ACC112 (cell line): ENCODE measurements at regions not wholly inside any gene's neighbourhood (a gene's known extent, or its start where the extent isn't known, plus 50 kb on each side); places are given as distances from the start of the nearest gene placed in this dataset.
A peak's percentile ranks its signal among the peaks of the same experiment; 100 is the strongest.

Source experiments
- H2AFZ ChIP-seq: fragments of 200-600 bp; sonication (generic); one replicate; pipeline ENCODE4 v1.6.0; 2017; ENCODE audit warnings: antibody characterized with exemption, low read length; ENCODE audit not compliant: unreplicated experiment
- H3K27ac ChIP-seq: fragments of 200-600 bp; sonication (generic); 2 replicates; pipeline ENCODE4 v1.5.1; 2014; ENCODE audit warnings: low read depth, mild to moderate bottlenecking, antibody characterized with exemption, low read length, moderate library complexity
- H3K27me3 ChIP-seq: fragments of 200-600 bp; sonication (generic); 2 replicates; pipeline ENCODE4 v1.6.1; 2014; ENCODE audit warnings: mild to moderate bottlenecking, antibody characterized with exemption, low read length, moderate library complexity, mixed read lengths; ENCODE audit not compliant: insufficient read depth
- H3K36me3 ChIP-seq: fragments of 200-600 bp; sonication (generic); 2 replicates; pipeline ENCODE4 v1.6.1; 2016; ENCODE audit warnings: mild to moderate bottlenecking, antibody characterized with exemption, low read length, moderate library complexity, mixed read lengths; ENCODE audit not compliant: insufficient read depth
- H3K4me1 ChIP-seq: fragments of 200-600 bp; sonication (generic); one replicate; pipeline ENCODE4 v1.6.1; 2016; ENCODE audit warnings: low read length, mixed read lengths; ENCODE audit not compliant: insufficient read depth, unreplicated experiment, control insufficient read depth
- H3K4me3 ChIP-seq: fragments of 200-600 bp; sonication (generic); 2 replicates; pipeline ENCODE4 v1.5.1; 2014; ENCODE audit warnings: mild to moderate bottlenecking, low read depth, low read length
- H3K79me2 ChIP-seq: fragments of 200-600 bp; sonication (generic); one replicate; pipeline ENCODE4 v1.6.0; 2016; ENCODE audit warnings: low read length; ENCODE audit not compliant: control insufficient read depth, unreplicated experiment, insufficient read depth

DNA sequence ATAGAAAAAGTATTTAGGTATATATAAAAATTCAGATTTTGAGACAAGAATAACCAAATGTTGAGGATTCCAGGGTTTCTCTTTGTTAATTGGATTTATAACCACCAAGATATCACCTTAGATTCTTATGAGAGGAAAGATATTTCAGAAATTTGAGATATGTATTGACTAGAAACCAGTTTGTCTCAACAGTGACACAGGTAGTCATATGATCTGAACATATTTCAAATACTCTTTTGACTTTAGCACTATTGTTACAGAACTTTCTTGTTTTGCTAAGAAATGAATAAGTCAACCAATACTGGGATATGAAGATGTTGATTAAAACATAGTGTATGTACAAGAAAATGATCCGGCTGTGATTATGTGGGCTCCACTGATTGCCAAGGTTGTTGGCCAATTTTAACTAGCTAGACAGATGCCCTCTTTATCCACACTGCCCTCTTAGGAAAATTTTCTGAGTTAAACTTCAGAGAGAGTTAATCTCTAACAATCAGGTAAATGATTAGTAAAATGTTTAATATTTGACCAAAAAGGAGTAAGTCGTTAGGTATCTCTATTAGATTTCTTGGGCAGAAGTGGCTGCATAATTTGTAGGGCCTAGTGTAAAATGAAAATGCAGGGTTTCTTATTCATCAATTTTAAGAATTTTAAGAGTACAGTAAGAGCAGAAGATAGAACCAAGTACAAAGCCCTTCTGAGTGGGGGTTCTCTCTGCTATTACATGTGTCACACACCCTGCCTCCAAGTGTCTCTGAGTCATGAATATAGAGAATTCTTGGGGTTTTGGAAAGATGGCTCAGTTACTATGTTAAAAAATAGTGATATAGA, 376.0 kb downstream of the TFEC start:
- Histone ChIP-seq H3K4me3 (no peak overlapping the region), H3K36me3 (no peaks in the 10 kb centered on the region), H3K27me3 (no peaks in the 10 kb centered on the region), H3K27ac (no peak overlapping the region), H3K79me2 (no peaks in the 10 kb centered on the region), H3K4me1 (no peaks in the 10 kb centered on the region), H2AFZ (no peak overlapping the region)

DNA sequence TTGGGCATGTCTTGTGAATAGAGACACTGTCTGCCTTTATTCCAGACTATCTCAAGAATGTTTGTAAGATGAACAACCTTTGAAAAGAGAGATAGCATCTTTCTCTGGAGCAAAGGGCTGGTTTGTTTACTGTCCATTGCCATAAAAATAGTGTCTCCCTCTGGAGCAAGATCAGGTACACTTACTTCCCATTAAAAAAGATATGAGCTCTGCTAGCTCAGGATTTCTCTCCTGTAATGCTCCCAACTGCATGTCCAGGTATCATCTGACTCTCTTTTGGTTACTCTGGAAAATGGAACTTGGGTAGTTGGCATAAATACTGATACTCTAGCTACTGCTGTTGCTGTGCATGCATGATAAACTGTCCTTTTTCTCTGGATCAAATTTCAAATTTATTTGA, 381.1 kb downstream of the TFEC start:
- Histone ChIP-seq H3K79me2 (no peaks in the 10 kb centered on the region), H3K27me3 (no peaks in the 10 kb centered on the region), H3K4me3 (no peak overlapping the region), H3K36me3 (no peaks in the 10 kb centered on the region), H2AFZ (no peak overlapping the region), H3K27ac (no peak overlapping the region), H3K4me1 (no peaks in the 10 kb centered on the region)

DNA sequence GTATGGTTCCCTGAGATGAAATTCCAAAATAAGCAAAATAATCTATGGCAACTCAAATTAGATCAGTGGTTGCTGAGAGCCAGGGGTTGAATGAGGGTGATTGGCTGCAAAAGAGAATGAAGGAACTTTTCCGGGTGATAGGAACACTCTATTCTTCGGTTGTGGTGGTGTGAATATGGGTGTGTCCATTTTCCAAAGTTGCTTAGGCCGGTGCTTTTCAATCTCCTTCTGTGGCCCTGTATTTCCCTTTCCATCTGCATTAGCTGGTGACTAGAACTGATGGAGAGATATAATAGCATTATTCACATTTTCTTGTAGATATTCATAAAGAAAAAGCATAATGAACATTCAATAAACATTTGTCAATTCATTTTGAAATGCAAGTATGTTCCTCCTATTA, 382.9 kb downstream of the TFEC start:
- H3K36me3 ChIP-seq: no peaks in the 10 kb centered on the region
- no peak overlapping the region for H3K27ac ChIP-seq
- no peaks in the 10 kb centered on the region for H3K27me3 ChIP-seq
- no peaks in the 10 kb centered on the region for H3K79me2 ChIP-seq
- H2AFZ ChIP-seq: no peak overlapping the region
- no peaks in the 10 kb centered on the region for H3K4me1 ChIP-seq
- no peak overlapping the region for H3K4me3 ChIP-seq

DNA sequence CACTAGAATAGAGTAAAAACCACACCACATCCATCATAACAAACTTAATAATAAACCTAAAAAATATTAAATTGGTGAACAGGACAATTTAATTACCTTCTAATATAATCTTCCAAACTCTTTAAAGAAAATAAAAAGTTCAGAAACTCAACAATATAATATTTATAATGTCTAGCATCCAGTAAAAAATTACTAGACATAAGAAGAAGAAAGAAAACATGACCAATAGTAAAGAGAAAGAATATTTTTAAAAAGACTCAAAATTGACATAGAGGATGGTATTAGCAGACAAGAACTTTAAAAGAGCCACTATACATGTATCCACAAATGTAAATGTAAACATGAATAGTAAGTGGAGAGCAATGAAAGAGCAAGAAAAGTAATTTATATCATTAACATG, 388.4 kb downstream of the TFEC start:
- Histone ChIP-seq H3K27me3 (no peaks in the 10 kb centered on the region), H3K79me2 (no peaks in the 10 kb centered on the region), H3K27ac (no peak overlapping the region), H2AFZ (no peak overlapping the region), H3K4me3 (no peak overlapping the region), H3K36me3 (no peaks in the 10 kb centered on the region), H3K4me1 (no peaks in the 10 kb centered on the region)

DNA sequence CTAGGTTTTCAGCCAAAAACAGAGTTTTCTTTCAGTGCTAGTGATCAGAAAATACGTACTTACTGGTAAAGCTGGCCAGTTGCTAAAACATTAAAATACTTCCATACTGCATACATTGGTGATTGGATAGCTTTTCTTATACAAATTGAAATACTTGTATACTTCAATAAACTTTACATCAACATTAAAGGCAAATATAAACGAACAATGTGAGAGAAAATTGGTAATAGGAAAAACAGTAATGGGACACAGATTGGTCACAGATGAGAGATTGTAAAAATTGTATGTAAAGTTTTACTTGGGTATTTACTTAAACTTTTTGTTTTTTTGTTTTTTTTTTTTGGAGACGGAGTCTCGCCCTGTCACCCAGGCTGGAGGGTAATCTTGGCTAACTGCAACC, 391.7 kb downstream of the TFEC start:
- Histone ChIP-seq H3K4me3 (no peak overlapping the region), H2AFZ (no peak overlapping the region), H3K27ac (no peak overlapping the region), H3K27me3 (no peaks in the 10 kb centered on the region), H3K36me3 (no peaks in the 10 kb centered on the region), H3K79me2 (no peaks in the 10 kb centered on the region), H3K4me1 (peaks cover 12% of the 10 kb centered on the region)

DNA sequence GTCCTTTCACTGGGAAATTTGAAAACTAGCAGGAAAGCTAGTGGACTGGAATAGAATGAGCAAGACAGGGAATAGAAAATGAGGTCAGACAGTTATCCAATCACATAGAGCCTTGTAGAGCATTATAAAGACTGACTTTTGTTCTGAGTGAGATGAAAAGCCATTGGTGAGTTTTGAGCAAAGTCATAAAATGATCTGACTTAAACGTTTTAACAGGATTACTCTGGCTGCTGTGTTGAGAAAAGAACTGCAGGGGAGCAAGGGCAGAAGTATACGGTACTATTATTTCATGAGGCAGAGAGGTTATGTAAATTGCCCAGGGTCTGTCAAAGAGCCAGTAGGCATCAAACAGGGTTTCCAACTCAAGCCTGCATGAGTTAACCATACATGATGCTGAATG, 393.4 kb downstream of the TFEC start:
- no peaks in the 10 kb centered on the region for H3K27me3 ChIP-seq
- H3K36me3 ChIP-seq: no peaks in the 10 kb centered on the region
- H3K27ac ChIP-seq: no peak overlapping the region
- no peaks in the 10 kb centered on the region for H3K79me2 ChIP-seq
- H2AFZ ChIP-seq: no peak overlapping the region
- H3K4me1 ChIP-seq: peaks cover 12% of the 10 kb centered on the region
- no peak overlapping the region for H3K4me3 ChIP-seq

DNA sequence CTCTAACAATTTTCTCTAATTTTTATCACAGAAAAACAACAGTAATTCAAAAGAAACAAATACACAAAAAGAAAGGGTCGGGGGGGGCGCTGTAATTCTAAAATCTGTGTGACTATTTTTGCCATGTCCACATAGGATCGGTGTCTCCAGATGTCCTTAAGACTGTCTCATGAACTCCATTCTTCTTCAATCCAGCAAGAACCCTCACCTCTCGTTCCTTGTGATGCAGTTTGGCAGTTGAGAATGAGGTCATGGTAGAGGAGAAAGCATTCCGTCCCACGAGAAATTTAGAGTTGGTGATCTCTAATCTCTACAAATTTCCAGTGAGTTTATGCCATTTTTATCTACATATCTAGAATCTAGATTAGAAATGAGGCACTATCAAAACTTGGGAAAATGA, 394.7 kb downstream of the TFEC start:
- H3K36me3 ChIP-seq: no peaks in the 10 kb centered on the region
- peak overlapping the region; percentile 45 for H2AFZ ChIP-seq
- H3K79me2 ChIP-seq: no peaks in the 10 kb centered on the region
- H3K4me3 ChIP-seq: no peak overlapping the region
- no peak overlapping the region for H3K27ac ChIP-seq
- peaks cover 12% of the 10 kb centered on the region for H3K4me1 ChIP-seq
- H3K27me3 ChIP-seq: no peaks in the 10 kb centered on the region

DNA sequence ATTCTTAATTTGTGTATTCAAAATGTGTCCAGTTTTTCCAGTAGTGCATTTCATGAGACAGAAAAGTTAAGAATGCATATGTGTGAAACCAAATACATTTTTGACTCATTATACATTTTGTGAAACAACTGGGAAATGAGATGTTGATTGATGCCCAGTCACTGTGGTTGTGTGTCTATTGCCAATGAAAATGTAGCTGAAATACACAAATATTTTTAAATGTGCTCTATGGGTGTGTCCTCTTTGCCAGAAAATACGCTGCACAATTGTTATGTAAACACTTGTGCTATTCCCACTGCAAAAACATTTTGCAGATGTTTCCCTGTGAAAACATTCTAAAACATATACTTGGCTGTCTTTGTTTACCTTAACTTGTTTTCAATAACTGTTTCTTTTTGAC, 395.2 kb downstream of the TFEC start:
- Histone ChIP-seq H3K4me1 (peaks cover 12% of the 10 kb centered on the region), H3K79me2 (no peaks in the 10 kb centered on the region), H3K36me3 (no peaks in the 10 kb centered on the region), H2AFZ (peak overlapping the region; percentile 45), H3K4me3 (no peak overlapping the region), H3K27me3 (no peaks in the 10 kb centered on the region), H3K27ac (no peak overlapping the region)

DNA sequence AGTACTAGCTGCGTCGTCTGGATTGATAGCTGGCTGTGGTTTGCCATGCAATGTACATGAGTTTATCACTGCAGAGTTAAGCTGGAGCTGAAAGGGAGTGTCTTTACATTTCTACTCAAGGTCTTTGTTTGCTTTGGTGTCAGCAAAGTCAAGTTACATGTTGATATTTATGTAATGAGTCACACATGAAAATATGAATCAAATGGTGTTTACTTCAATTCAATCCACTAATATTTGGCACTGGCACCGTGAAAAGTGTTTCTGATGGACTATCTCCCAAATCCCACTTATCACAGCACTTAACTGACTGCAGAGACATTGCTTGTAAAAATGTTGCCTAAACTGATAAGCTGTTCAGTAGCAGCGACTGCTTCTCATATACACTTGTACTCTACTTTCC, 395.9 kb downstream of the TFEC start:
- Histone ChIP-seq H3K79me2 (no peaks in the 10 kb centered on the region), H3K36me3 (no peaks in the 10 kb centered on the region), H2AFZ (no peak overlapping the region), H3K4me3 (no peak overlapping the region), H3K27me3 (no peaks in the 10 kb centered on the region), H3K27ac (0 out of 2 replicates have a peak overlapping the region, but pooled peaks have one; percentile 27), H3K4me1 (peaks cover 12% of the 10 kb centered on the region)

DNA sequence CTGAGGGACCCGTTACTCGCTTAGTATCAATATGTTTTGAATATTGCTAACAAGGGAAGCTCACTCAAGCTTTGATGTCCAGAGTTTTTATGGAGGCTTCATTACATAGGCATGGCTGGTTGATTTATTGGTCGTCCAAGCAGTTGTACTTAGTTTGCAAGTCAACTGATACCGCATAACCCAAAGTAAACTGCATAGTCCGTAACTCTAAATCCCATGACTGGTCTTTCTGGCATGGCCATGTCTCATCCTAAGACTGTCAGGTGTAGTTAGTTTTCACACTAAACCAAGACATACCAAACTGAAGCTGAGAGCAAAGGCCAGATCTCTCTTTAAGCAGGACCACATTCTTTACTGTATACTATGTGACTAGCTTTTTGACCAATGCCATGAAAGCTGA, 397.9 kb downstream of the TFEC start:
- no peak overlapping the region for H3K27ac ChIP-seq
- H2AFZ ChIP-seq: no peak overlapping the region

DNA sequence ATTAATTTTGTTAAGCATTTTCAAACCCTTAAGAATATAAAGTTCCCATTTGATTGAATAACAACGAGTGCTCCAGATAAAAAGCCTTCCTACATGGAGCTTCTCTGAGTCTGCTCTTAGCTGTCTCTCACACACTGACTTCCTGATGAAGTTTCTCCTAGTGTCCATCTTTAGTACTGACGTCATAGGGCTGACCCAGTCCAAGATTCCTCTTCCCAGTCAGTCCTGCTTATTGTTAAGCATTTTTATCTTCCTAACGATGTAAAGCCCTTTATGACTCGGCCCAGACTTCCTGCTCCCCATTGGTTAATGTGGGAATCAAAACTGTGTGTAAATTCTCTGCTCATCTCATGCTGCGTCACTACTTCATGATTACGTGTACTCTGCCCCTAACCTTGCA, 398.8 kb downstream of the TFEC start:
- Histone ChIP-seq H3K4me1 (peaks cover 12% of the 10 kb centered on the region), H3K27me3 (no peaks in the 10 kb centered on the region), H3K27ac (no peak overlapping the region), H3K36me3 (no peaks in the 10 kb centered on the region), H3K4me3 (no peak overlapping the region), H3K79me2 (no peaks in the 10 kb centered on the region), H2AFZ (no peak overlapping the region)

More for the DNA sequence above, 397.9 kb downstream of the TFEC start:
- no peak overlapping the region for H3K4me3 ChIP-seq
- no peaks in the 10 kb centered on the region for H3K36me3 ChIP-seq
- H3K79me2 ChIP-seq: no peaks in the 10 kb centered on the region
- H3K4me1 ChIP-seq: peaks cover 12% of the 10 kb centered on the region
- no peaks in the 10 kb centered on the region for H3K27me3 ChIP-seq
